ENCODE measurements at regions not wholly inside any gene's neighbourhood (a gene's known extent, or its start where the extent isn't known, plus 50 kb on each side); places are given as distances from the start of the nearest gene placed in this dataset.

DNA sequence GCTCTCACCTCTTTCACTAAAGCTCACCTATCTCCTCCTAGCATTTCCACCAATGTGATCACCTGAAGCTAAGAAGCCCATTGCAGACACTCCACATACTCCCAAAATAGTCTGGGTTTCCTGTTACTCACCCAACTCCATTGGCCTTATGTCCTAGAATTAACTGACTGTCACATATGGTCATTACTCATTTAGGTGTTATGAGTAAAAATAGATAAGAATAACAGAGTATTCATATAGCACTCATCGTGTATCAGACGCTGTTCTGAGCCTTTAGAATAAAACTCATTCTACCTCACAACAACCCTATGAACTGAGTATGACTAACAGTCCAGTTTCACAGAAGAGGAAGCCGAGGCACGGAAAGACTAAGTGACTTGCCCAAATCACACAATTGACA, 174.2 kb upstream of the NPVF start:
- TF ChIP-seq, protein P1, sequence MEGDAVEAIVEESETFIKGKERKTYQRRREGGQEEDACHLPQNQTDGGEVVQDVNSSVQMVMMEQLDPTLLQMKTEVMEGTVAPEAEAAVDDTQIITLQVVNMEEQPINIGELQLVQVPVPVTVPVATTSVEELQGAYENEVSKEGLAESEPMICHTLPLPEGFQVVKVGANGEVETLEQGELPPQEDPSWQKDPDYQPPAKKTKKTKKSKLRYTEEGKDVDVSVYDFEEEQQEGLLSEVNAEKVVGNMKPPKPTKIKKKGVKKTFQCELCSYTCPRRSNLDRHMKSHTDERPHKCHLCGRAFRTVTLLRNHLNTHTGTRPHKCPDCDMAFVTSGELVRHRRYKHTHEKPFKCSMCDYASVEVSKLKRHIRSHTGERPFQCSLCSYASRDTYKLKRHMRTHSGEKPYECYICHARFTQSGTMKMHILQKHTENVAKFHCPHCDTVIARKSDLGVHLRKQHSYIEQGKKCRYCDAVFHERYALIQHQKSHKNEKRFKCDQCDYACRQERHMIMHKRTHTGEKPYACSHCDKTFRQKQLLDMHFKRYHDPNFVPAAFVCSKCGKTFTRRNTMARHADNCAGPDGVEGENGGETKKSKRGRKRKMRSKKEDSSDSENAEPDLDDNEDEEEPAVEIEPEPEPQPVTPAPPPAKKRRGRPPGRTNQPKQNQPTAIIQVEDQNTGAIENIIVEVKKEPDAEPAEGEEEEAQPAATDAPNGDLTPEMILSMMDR (IDR thresholded peaks at IDR 0.05) = no peak
- TF ChIP-seq, protein P2, sequence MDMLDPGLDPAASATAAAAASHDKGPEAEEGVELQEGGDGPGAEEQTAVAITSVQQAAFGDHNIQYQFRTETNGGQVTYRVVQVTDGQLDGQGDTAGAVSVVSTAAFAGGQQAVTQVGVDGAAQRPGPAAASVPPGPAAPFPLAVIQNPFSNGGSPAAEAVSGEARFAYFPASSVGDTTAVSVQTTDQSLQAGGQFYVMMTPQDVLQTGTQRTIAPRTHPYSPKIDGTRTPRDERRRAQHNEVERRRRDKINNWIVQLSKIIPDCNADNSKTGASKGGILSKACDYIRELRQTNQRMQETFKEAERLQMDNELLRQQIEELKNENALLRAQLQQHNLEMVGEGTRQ (IDR thresholded peaks at IDR 0.05) = no peak
- TF ChIP-seq RFX5 (IDR thresholded peaks at IDR 0.05) (no peak), JUN (IDR thresholded peaks at IDR 0.05) (no peak), NFE2L2 (conservative IDR thresholded peaks at IDR 0.05; ENCODE audit: low read length) (no peak)
- TF ChIP-seq, protein P3, sequence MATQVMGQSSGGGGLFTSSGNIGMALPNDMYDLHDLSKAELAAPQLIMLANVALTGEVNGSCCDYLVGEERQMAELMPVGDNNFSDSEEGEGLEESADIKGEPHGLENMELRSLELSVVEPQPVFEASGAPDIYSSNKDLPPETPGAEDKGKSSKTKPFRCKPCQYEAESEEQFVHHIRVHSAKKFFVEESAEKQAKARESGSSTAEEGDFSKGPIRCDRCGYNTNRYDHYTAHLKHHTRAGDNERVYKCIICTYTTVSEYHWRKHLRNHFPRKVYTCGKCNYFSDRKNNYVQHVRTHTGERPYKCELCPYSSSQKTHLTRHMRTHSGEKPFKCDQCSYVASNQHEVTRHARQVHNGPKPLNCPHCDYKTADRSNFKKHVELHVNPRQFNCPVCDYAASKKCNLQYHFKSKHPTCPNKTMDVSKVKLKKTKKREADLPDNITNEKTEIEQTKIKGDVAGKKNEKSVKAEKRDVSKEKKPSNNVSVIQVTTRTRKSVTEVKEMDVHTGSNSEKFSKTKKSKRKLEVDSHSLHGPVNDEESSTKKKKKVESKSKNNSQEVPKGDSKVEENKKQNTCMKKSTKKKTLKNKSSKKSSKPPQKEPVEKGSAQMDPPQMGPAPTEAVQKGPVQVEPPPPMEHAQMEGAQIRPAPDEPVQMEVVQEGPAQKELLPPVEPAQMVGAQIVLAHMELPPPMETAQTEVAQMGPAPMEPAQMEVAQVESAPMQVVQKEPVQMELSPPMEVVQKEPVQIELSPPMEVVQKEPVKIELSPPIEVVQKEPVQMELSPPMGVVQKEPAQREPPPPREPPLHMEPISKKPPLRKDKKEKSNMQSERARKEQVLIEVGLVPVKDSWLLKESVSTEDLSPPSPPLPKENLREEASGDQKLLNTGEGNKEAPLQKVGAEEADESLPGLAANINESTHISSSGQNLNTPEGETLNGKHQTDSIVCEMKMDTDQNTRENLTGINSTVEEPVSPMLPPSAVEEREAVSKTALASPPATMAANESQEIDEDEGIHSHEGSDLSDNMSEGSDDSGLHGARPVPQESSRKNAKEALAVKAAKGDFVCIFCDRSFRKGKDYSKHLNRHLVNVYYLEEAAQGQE (IDR thresholded peaks at IDR 0.05) = no peak

All from A549 (cell line).